HepG2 (cell line): ENCODE measurements at regions not wholly inside any gene's neighbourhood (a gene's known extent, or its start where the extent isn't known, plus 50 kb on each side); places are given as distances from the start of the nearest gene placed in this dataset.

Source experiments
- ATAC-seq: fragments of 200-7000 bp; cut with Tn5 transposase; 3 replicates; pipeline ENCODE4 v1.9.1; 2020; ENCODE audit warnings: mild to moderate bottlenecking, moderate library complexity
- BruUV-seq: library from RNA; stranded (reverse); fragments of 400-500 nt; replicated peaks from 2 replicates; lab custom pipeline; 2021; lab: Mats Ljungman, UMichigan
- CTCF ChIA-PET: fragments of 300-600 bp; formaldehyde crosslinking; extraction: SDS; loops from one replicate; lab custom pipeline; 2021; ENCODE audit warnings: low total read pairs, inconsistent platforms, low intra/inter-chr PET ratio; lab: Yijun Ruan, JAX
- POLR2A ChIA-PET: fragments of 350-600 bp; sonication (Branson Sonifier 250); formaldehyde crosslinking; loops from one replicate; lab custom pipeline; 2020; ENCODE audit warnings: antibody characterized with exemption, inconsistent platforms; lab: Yijun Ruan, JAX
- DNase-seq: peaks from one replicate; pipeline ENCODE4 v3.0.0-alpha.2; 2015; ENCODE audit warnings: low spot score
- FAIRE-seq: peaks from 3 replicates; lab custom pipeline; 2011; peaks lifted over from hg19 to GRCh38; lab: Jason Lieb, UNC
- H2AFZ ChIP-seq: one replicate; pipeline ENCODE4 v1.6.1; 2011; ENCODE audit warnings: low read length, inconsistent platforms
- H3K27ac ChIP-seq: fragments of 300-600 bp; 3 replicates; pipeline ENCODE4 v1.8.0; 2011; ENCODE audit warnings: mixed run types, mild to moderate bottlenecking, mixed read lengths, low read length, inconsistent platforms; ENCODE audit not compliant: insufficient read depth; ENCODE audit errors: extremely low read length
- H3K27me3 ChIP-seq, 2 experiments: fragments of 200-600 bp in 1 of 2; 2 replicates in 1 of 2; 3 replicates in 1 of 2; pipeline versions ENCODE4 v1.6.0 to v1.8.0; 2011; ENCODE audit warnings: low read length in 2 of 2, mild to moderate bottlenecking in 2 of 2, moderate library complexity in 2 of 2, inconsistent platforms in 1 of 2; ENCODE audit not compliant: insufficient read depth in 2 of 2, control insufficient read depth in 1 of 2
- H3K36me3 ChIP-seq, 2 experiments: fragments of 200-600 bp in 1 of 2; replicated peaks in 1 of 2; 2 replicates in 1 of 2; 3 replicates in 1 of 2; pipeline versions ENCODE4 v1.5.1 to v1.8.0; 2011; ENCODE audit warnings: low read length in 2 of 2, inconsistent platforms in 1 of 2; ENCODE audit not compliant: insufficient read depth in 2 of 2, control insufficient read depth in 1 of 2
- H3K4me1 ChIP-seq: 2 replicates; pipeline ENCODE4 v1.5.1; 2012; ENCODE audit warnings: low read length, inconsistent platforms; ENCODE audit not compliant: insufficient read depth
- H3K4me2 ChIP-seq: 2 replicates; pipeline ENCODE4 v1.6.0; 2011; ENCODE audit warnings: low read depth, low read length, inconsistent platforms
- H3K4me3 ChIP-seq, 3 experiments: fragments of 200-600 bp in 1 of 3; sonication (generic), shearing (Covaris generic) in 1 of 3; replicated peaks in 1 of 3; 2 replicates each; pipeline ENCODE4 v1.5.1; 2011 to 2016; ENCODE audit warnings: low read length in 3 of 3, inconsistent platforms in 2 of 3, low read depth in 2 of 3, mild to moderate bottlenecking in 2 of 3, control low read depth in 1 of 3, mixed read lengths in 1 of 3; ENCODE audit not compliant: insufficient read depth in 1 of 3
- H3K79me2 ChIP-seq: one replicate; pipeline ENCODE4 v1.6.1; 2011; ENCODE audit warnings: low read length, inconsistent platforms; ENCODE audit not compliant: insufficient read depth
- H3K9ac ChIP-seq: 2 replicates; pipeline ENCODE4 v1.6.0; 2011; ENCODE audit warnings: mild to moderate bottlenecking, low read depth, low read length, inconsistent platforms; ENCODE audit not compliant: insufficient read depth
- H3K9me3 ChIP-seq: 2 replicates; pipeline ENCODE4 v1.5.1; 2012; ENCODE audit warnings: mild to moderate bottlenecking, low read length
- H4K20me1 ChIP-seq: 2 replicates; pipeline ENCODE4 v1.6.0; 2011; ENCODE audit warnings: inconsistent platforms, mild to moderate bottlenecking, low read length, moderate library complexity; ENCODE audit not compliant: insufficient read depth
- ADNP ChIP-seq: sonication (generic); formaldehyde crosslinking; IDR thresholded peaks from 2 replicates; pipeline ENCODE4 v1.4.0; 2020; ENCODE audit warnings: missing genetic modification reagents
- CC2D1A ChIP-seq: sonication (generic); formaldehyde crosslinking; IDR thresholded peaks from 2 replicates; pipeline ENCODE4 v1.8.1; 2023; ENCODE audit warnings: mild to moderate bottlenecking, missing genetic modification reagents
- FIP1L1 ChIP-seq: fragments of 200-400 bp; formaldehyde crosslinking; IDR thresholded peaks from 2 replicates; pipeline ENCODE4 v1.6.1; 2018; ENCODE audit warnings: low read depth, mild to moderate bottlenecking, low read length, moderate library complexity, borderline replicate concordance; ENCODE audit not compliant: insufficient read depth
- FOSL1 ChIP-seq: sonication (generic); formaldehyde crosslinking; IDR thresholded peaks from 2 replicates; pipeline ENCODE4 v1.9.0; 2021; ENCODE audit warnings: missing genetic modification reagents, borderline replicate concordance
- GMEB1 ChIP-seq: sonication (generic); formaldehyde crosslinking; IDR thresholded peaks from 2 replicates; pipeline ENCODE4 v1.5.1; 2020; ENCODE audit warnings: missing genetic modification reagents, mild to moderate bottlenecking, borderline replicate concordance
- ISX ChIP-seq: sonication (generic); formaldehyde crosslinking; conservative IDR thresholded peaks from 2 replicates; pipeline ENCODE4 v1.5.0; 2020; ENCODE audit warnings: missing genetic modification reagents
- JUN ChIP-seq: sonication (generic); formaldehyde crosslinking; IDR thresholded peaks from 2 replicates; pipeline ENCODE4 v1.4.0; 2020; ENCODE audit warnings: mild to moderate bottlenecking, missing genetic modification reagents
- NR1H2 ChIP-seq: sonication (generic); formaldehyde crosslinking; IDR thresholded peaks from 2 replicates; pipeline ENCODE4 v1.8.1; 2022; ENCODE audit warnings: low read depth, missing genetic modification reagents, borderline replicate concordance
- PBX3 ChIP-seq: sonication (generic); formaldehyde crosslinking; IDR thresholded peaks from 2 replicates; pipeline ENCODE4 v1.8.1; 2023; ENCODE audit warnings: missing genetic modification reagents, inconsistent platforms, borderline replicate concordance
- PLRG1 ChIP-seq: fragments of 450-650 bp; conservative IDR thresholded peaks from 2 replicates; pipeline ENCODE4 v1.6.1; 2016
- SOX6 ChIP-seq, 2 experiments: fragments of 450-650 bp in 1 of 2; sonication (generic) in 1 of 2; formaldehyde crosslinking in 1 of 2; IDR thresholded peaks; 2 replicates each; pipeline versions ENCODE4 v1.4.0 to v1.6.1; 2017 to 2020; ENCODE audit warnings: antibody characterized with exemption in 1 of 2, mild to moderate bottlenecking in 1 of 2, missing genetic modification reagents in 1 of 2
- SPEN ChIP-seq: sonication (generic); formaldehyde crosslinking; IDR thresholded peaks from 2 replicates; pipeline ENCODE4 v1.5.1; 2020; ENCODE audit warnings: low read depth, mild to moderate bottlenecking, missing genetic modification reagents
- THYN1 ChIP-seq: sonication (generic); formaldehyde crosslinking; IDR thresholded peaks from 2 replicates; pipeline ENCODE4 v1.8.1; 2023; ENCODE audit warnings: low read depth, mild to moderate bottlenecking, moderate library complexity, missing genetic modification reagents, borderline replicate concordance
- TIGD3 ChIP-seq: sonication (generic); formaldehyde crosslinking; IDR thresholded peaks from 2 replicates; pipeline ENCODE4 v1.5.1; 2020; ENCODE audit warnings: mild to moderate bottlenecking, missing genetic modification reagents, borderline replicate concordance
- ZNF274 ChIP-seq: sonication (generic); formaldehyde crosslinking; IDR thresholded peaks from 2 replicates; pipeline ENCODE4 v1.5.1; 2020; ENCODE audit warnings: mild to moderate bottlenecking, missing genetic modification reagents
- ZNF337 ChIP-seq: sonication (generic); formaldehyde crosslinking; IDR thresholded peaks from 2 replicates; pipeline ENCODE4 v1.5.1; 2020; ENCODE audit warnings: missing genetic modification reagents, low read depth, mild to moderate bottlenecking, borderline replicate concordance
- ZNF44 ChIP-seq: sonication (generic); formaldehyde crosslinking; IDR thresholded peaks from 2 replicates; pipeline ENCODE4 v1.5.1; 2020; ENCODE audit warnings: mild to moderate bottlenecking, missing genetic modification reagents
- ZNF749 ChIP-seq: sonication (generic); formaldehyde crosslinking; IDR thresholded peaks from 2 replicates; pipeline ENCODE4 v1.8.0; 2022; ENCODE audit warnings: mild to moderate bottlenecking, missing genetic modification reagents, moderate library complexity, borderline replicate concordance
- WGBS: methylation state at CpG from one replicate; pipeline ENCODE4 v1.1.6; 2017; ENCODE audit warnings: low lambda C conversion rate; 5-methylcytosine and 5-hydroxymethylcytosine counted together
- in situ Hi-C: cut with HindIII; loops from 2 replicates; pipeline ENCODE4 v1.10.0; 2017; ENCODE audit warnings: low pct_unique_long_range_greater_than_20kb; ENCODE audit not compliant: extremely low pct_ligation_motif_present
- intact Hi-C: fragments of 100-400 bp; cut with micrococcal nuclease; formaldehyde crosslinking; loops from one replicate; pipeline ENCODE4 v1.10.0; 2022; ENCODE audit not compliant: unreplicated experiment
- TF ChIP-seq, protein P1 (sequence below): sonication (generic); formaldehyde crosslinking; IDR thresholded peaks from 2 replicates; pipeline ENCODE4 v1.5.1; 2020; ENCODE audit warnings: missing genetic modification reagents, mild to moderate bottlenecking, borderline replicate concordance

- Histone ChIP-seq H3K4me3 (no peak overlapping the region), H3K79me2 (no peaks in the 10 kb centered on the region), H3K4me2 (no peak overlapping the region), H2AFZ (no peak overlapping the region), H3K27ac (no peak overlapping the region), H3K9ac (no peak overlapping the region), H4K20me1 (no peaks in the 10 kb centered on the region), H3K4me1 (no peaks in the 10 kb centered on the region), H3K9me3 (no peaks in the 10 kb centered on the region), H3K36me3 (no peaks in the 10 kb centered on the region), H3K27me3 (no peaks in the 10 kb centered on the region; a peak in 1 of 5 replicates)
- no TSS peak for BruUV-seq
- no peak for TF ChIP-seq THYN1 (CRISPR knock-in tag)
- no peak for TF ChIP-seq PLRG1
- TF ChIP-seq FIP1L1, result no peak
- TF ChIP-seq, protein P1, sequence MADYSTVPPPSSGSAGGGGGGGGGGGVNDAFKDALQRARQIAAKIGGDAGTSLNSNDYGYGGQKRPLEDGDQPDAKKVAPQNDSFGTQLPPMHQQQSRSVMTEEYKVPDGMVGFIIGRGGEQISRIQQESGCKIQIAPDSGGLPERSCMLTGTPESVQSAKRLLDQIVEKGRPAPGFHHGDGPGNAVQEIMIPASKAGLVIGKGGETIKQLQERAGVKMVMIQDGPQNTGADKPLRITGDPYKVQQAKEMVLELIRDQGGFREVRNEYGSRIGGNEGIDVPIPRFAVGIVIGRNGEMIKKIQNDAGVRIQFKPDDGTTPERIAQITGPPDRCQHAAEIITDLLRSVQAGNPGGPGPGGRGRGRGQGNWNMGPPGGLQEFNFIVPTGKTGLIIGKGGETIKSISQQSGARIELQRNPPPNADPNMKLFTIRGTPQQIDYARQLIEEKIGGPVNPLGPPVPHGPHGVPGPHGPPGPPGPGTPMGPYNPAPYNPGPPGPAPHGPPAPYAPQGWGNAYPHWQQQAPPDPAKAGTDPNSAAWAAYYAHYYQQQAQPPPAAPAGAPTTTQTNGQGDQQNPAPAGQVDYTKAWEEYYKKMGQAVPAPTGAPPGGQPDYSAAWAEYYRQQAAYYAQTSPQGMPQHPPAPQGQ (CRISPR knock-in tag), result no peak
- TF ChIP-seq TIGD3, result no peak
- TF ChIP-seq ZNF337 (CRISPR knock-in tag), result no peak
- no peak for TF ChIP-seq PBX3 (CRISPR knock-in tag)
- no peak for TF ChIP-seq GMEB1 (CRISPR knock-in tag)
- no peak for TF ChIP-seq ZNF274
- no peak for TF ChIP-seq SOX6 (IDR thresholded peaks at IDR 0.05)
- no peak for TF ChIP-seq SOX6 (CRISPR knock-in tag; IDR thresholded peaks at IDR 0.05)
- TF ChIP-seq FOSL1 (CRISPR knock-in tag), result no peak
- TF ChIP-seq ZNF44, result no peak
- no peak for TF ChIP-seq JUN (CRISPR knock-in tag)
- TF ChIP-seq ZNF749 (CRISPR knock-in tag), result no peak
- no peak for TF ChIP-seq CC2D1A
- TF ChIP-seq ISX, result no peak
- TF ChIP-seq SPEN, result no peak
- TF ChIP-seq NR1H2 (CRISPR knock-in tag), result no peak
- TF ChIP-seq ADNP (CRISPR knock-in tag), result no peak
- ChIA-PET CTCF (no interaction called here), POLR2A (no interaction called here)
- DNase-seq (no peak), ATAC-seq (no peak), FAIRE-seq (no peak)
- 18% methylated on average over 3 of the region's 3 CpGs for WGBS
- intact Hi-C loops, result no loop called here
- in situ Hi-C loops, result loop anchor here (25.0 kb wide), 1 partner anchor 752 kb away; no protein-coding TSS in a partner anchor
Observed at GRCh38 chr3:102660653-102661052, 225.8 kb downstream of the ZPLD1 start.
